GM18909 (cell line): ENCODE measurements at regions not wholly inside any gene's neighbourhood (a gene's known extent, or its start where the extent isn't known, plus 50 kb on each side); places are given as distances from the start of the nearest gene placed in this dataset.

Source experiments
- ATAC-seq: cut with Tn5 transposase; IDR thresholded peaks from one replicate; pipeline ENCODE4 v1.9.1; 2021; ENCODE audit warnings: mild to moderate bottlenecking; ENCODE audit not compliant: unreplicated experiment, poor library complexity

- ATAC-seq: no peak
Measured at GRCh38 chr16:5862103-5862840, 764.7 kb upstream of the EEF2KMT start.

GRCh38 chr16:5861241-5861640 lies 763.6 kb upstream of the EEF2KMT start:
- ATAC-seq: no peak

GRCh38 chr16:5858180-5858579 lies 760.6 kb upstream of the EEF2KMT start:
- ATAC-seq: no peak

GRCh38 chr16:5854027-5854426 lies 756.4 kb upstream of the EEF2KMT start:
- ATAC-seq: no peak

- ATAC-seq: no peak
Measured at GRCh38 chr16:5852151-5852550, 754.6 kb upstream of the EEF2KMT start.

- ATAC-seq: no peak
Measured at GRCh38 chr16:5851393-5851982, 753.9 kb upstream of the EEF2KMT start.

- ATAC-seq: no peak
Measured at GRCh38 chr16:5850632-5851392, 753.2 kb upstream of the EEF2KMT start.

- ATAC-seq: no peak
Measured at GRCh38 chr16:5845046-5845445, 747.5 kb upstream of the EEF2KMT start.

GRCh38 chr16:5841974-5842373 lies 744.4 kb upstream of the EEF2KMT start:
- no peak for ATAC-seq

- no peak for ATAC-seq
Measured at GRCh38 chr16:5838725-5839124, 741.1 kb upstream of the EEF2KMT start.

GRCh38 chr16:5838071-5838470 lies 740.5 kb upstream of the EEF2KMT start:
- no peak for ATAC-seq

- ATAC-seq: no peak
Measured at GRCh38 chr16:5837007-5837670, 739.5 kb upstream of the EEF2KMT start.

GRCh38 chr16:5835876-5836275 lies 738.3 kb upstream of the EEF2KMT start:
- ATAC-seq: no peak

- ATAC-seq: no peak
Measured at GRCh38 chr16:5826332-5826731, 728.7 kb upstream of the EEF2KMT start.

GRCh38 chr16:5820472-5820871 lies 722.9 kb upstream of the EEF2KMT start:
- no peak for ATAC-seq

GRCh38 chr16:5815570-5816237 lies 718.1 kb upstream of the EEF2KMT start:
- no peak for ATAC-seq

GRCh38 chr16:5801396-5801795 lies 703.8 kb upstream of the EEF2KMT start:
- ATAC-seq: no peak

- no peak for ATAC-seq
Measured at GRCh38 chr16:5793556-5793955, 696.0 kb upstream of the EEF2KMT start.

GRCh38 chr16:5791011-5791657 lies 693.5 kb upstream of the EEF2KMT start:
- no peak for ATAC-seq

- no peak for ATAC-seq
Measured at GRCh38 chr16:5790512-5790911, 692.9 kb upstream of the EEF2KMT start.
